B cell (primary cell): ENCODE measurements at regions not wholly inside any gene's neighbourhood (a gene's known extent, or its start where the extent isn't known, plus 50 kb on each side); places are given as distances from the start of the nearest gene placed in this dataset.

ENCODE experiments used
- ATAC-seq: fragments of 200-7000 bp; cut with Tn5 transposase; one replicate; pipeline ENCODE4 v1.10.0; 2021; ENCODE audit warnings: low read depth, mild to moderate bottlenecking, moderate number of reproducible peaks, moderate library complexity
- CTCF ChIA-PET: fragments of 350-600 bp; sonication (Branson Sonifier 250); formaldehyde crosslinking; loops from one replicate; lab custom pipeline; 2021; ENCODE audit warnings: antibody characterized with exemption, inconsistent platforms; lab: Charles Lee
- POLR2A ChIA-PET: fragments of 350-600 bp; sonication (Branson Sonifier 250); formaldehyde crosslinking; loops from one replicate; lab custom pipeline; 2021; ENCODE audit warnings: antibody characterized with exemption; lab: Charles Lee
- DNase-seq: peaks from one replicate; pipeline ENCODE4 v3.0.0; 2013
- H2AFZ ChIP-seq: 2 replicates; pipeline ENCODE4 v1.6.1; 2012; ENCODE audit warnings: mild to moderate bottlenecking, low read depth, low read length; ENCODE audit not compliant: insufficient read depth, poor library complexity, severe bottlenecking
- H3K27ac ChIP-seq, 2 donors: 1 replicate in 1 of 2; 2 replicates in 1 of 2; pipeline ENCODE4 v1.5.1; 2012 to 2013; ENCODE audit warnings: low read length in 2 of 2, mild to moderate bottlenecking in 2 of 2, moderate library complexity in 1 of 2
- H3K27me3 ChIP-seq, 4 experiments: fragments of 200-600 bp in 1 of 4; sonication (generic) in 1 of 4; replicated peaks in 1 of 4; 1 replicate in 2 of 4; 2 replicates in 2 of 4; pipeline versions ENCODE4 v1.6.1 to v1.7.0; 2013 to 2016; ENCODE audit warnings: low read length in 3 of 4, mild to moderate bottlenecking in 2 of 4, mixed read lengths in 1 of 4, moderate library complexity in 1 of 4; ENCODE audit not compliant: insufficient read depth in 4 of 4, control insufficient read depth in 3 of 4; ENCODE audit errors: control extremely low read depth in 1 of 4
- H3K36me3 ChIP-seq, 2 experiments: replicated peaks in 1 of 2; 1 replicate in 1 of 2; 2 replicates in 1 of 2; pipeline versions ENCODE4 v1.6.1 to v1.7.1; 2013; ENCODE audit warnings: low read length in 1 of 2; ENCODE audit not compliant: insufficient read depth in 2 of 2, control insufficient read depth in 1 of 2; ENCODE audit errors: control extremely low read depth in 1 of 2, extremely low read depth in 1 of 2
- H3K4me1 ChIP-seq, 2 donors: fragments of 200-600 bp in 1 of 2; sonication (generic) in 1 of 2; 1 replicate in 1 of 2; 2 replicates in 1 of 2; pipeline versions ENCODE4 v1.5.1 to v1.6.1; 2013 to 2017; ENCODE audit warnings: low read length in 2 of 2; ENCODE audit not compliant: control insufficient read depth in 2 of 2, insufficient read depth in 2 of 2
- H3K4me2 ChIP-seq: replicated peaks from 2 replicates; pipeline ENCODE3; 2012; ENCODE audit warnings: mild to moderate bottlenecking, low read depth, low read length; ENCODE audit not compliant: poor library complexity, severe bottlenecking
- H3K4me3 ChIP-seq, 5 experiments: fragments of 200-600 bp in 1 of 5; sonication (generic) in 1 of 5; 1 replicate in 3 of 5; 2 replicates in 2 of 5; pipeline versions ENCODE4 v1.5.1 to v1.7.0; 2011 to 2016; ENCODE audit warnings: low read length in 4 of 5, mild to moderate bottlenecking in 4 of 5, low read depth in 2 of 5, control low read depth in 1 of 5, moderate library complexity in 1 of 5; ENCODE audit not compliant: insufficient read depth in 1 of 5; ENCODE audit errors: control extremely low read depth in 1 of 5, extremely low read depth in 1 of 5
- H3K79me2 ChIP-seq: fragments of 200-600 bp; sonication (generic); one replicate; pipeline ENCODE4 v1.6.0; 2016; ENCODE audit warnings: low read length; ENCODE audit not compliant: control insufficient read depth, insufficient read depth
- H3K9ac ChIP-seq: fragments of 200-600 bp; sonication (generic); 2 replicates; pipeline ENCODE4 v1.6.1; 2017; ENCODE audit warnings: mild to moderate bottlenecking, low read length, moderate library complexity
- H3K9me3 ChIP-seq, 3 donors: one replicate each; pipeline versions ENCODE4 v1.6.1 to v1.7.1; 2013; ENCODE audit warnings: low read length in 2 of 3; ENCODE audit not compliant: control insufficient read depth in 2 of 3, insufficient read depth in 1 of 3; ENCODE audit errors: control extremely low read depth in 1 of 3
- H4K20me1 ChIP-seq: 2 replicates; pipeline ENCODE4 v1.6.0; 2012; ENCODE audit warnings: mild to moderate bottlenecking, low read length; ENCODE audit not compliant: insufficient read depth, control insufficient read depth, poor library complexity, severe bottlenecking
- H3K27ac Mint-ChIP-seq: one replicate; pipeline ENCODE4 v1.8.0; 2021; ENCODE audit warnings: mixed read lengths
- H3K27me3 Mint-ChIP-seq: one replicate; pipeline ENCODE4 v1.8.0; 2021; ENCODE audit warnings: mixed read lengths
- H3K4me1 Mint-ChIP-seq: one replicate; pipeline ENCODE4 v1.8.0; 2021; ENCODE audit warnings: mixed read lengths
- H3K4me3 Mint-ChIP-seq: one replicate; pipeline ENCODE4 v1.8.0; 2021; ENCODE audit warnings: mixed read lengths
- H3K9me3 Mint-ChIP-seq: one replicate; pipeline ENCODE4 v1.8.0; 2022; ENCODE audit warnings: mixed read lengths; ENCODE audit not compliant: insufficient read depth
- CTCF ChIP-seq: fragments of 200-600 bp; IDR thresholded peaks from one replicate; pipeline ENCODE4 v1.8.0; 2022; ENCODE audit warnings: antibody characterized with exemption, mild to moderate bottlenecking
- EZH2 ChIP-seq: IDR thresholded peaks from 2 replicates; pipeline ENCODE4 v1.6.1; 2012; ENCODE audit warnings: borderline replicate concordance, low read depth, mild to moderate bottlenecking, moderate library complexity, low read length; ENCODE audit not compliant: insufficient read depth, poor library complexity, severe bottlenecking
- WGBS: methylation state at CpG from one replicate; pipeline ENCODE4 v1.1.5; 2013; ENCODE audit warnings: missing lambda C conversion rate; ENCODE audit not compliant: insufficient coverage; 5-methylcytosine and 5-hydroxymethylcytosine counted together
- intact Hi-C: fragments of 100-400 bp; cut with micrococcal nuclease; formaldehyde crosslinking; loops from one replicate; pipeline ENCODE4 v1.10.0; 2022

- Histone ChIP-seq H3K36me3 (no peaks in the 10 kb centered on the region), H3K9me3 (peaks cover 0 to 51% (median 2%) of the 10 kb centered on the region in 3 donors), H3K4me1 (no peaks in the 10 kb centered on the region), H3K27ac (no peak overlapping the region), H3K9ac (no peak overlapping the region), H3K27me3 (no peaks in the 10 kb centered on the region), H3K4me3 (no peak overlapping the region), H4K20me1 (no peaks in the 10 kb centered on the region), H3K4me2 (no peak overlapping the region), H3K79me2 (no peaks in the 10 kb centered on the region), H2AFZ (no peak overlapping the region)
- ATAC-seq, result no peak
- 71% methylated on average over 4 of the region's 4 CpGs for WGBS
- Mint-ChIP-seq H3K4me3 (no peak overlapping the region), H3K27me3 (no peaks in the 10 kb centered on the region), H3K9me3 (no peaks in the 10 kb centered on the region), H3K4me1 (no peaks in the 10 kb centered on the region), H3K27ac (no peak overlapping the region)
- TF ChIP-seq CTCF, result no peak
- TF ChIP-seq EZH2, result no peak
- ChIA-PET CTCF (no interaction called here), POLR2A (no interaction called here)
- no peak for DNase-seq
- intact Hi-C loops, result no loop called here
Measured at GRCh38 chr19:28044477-28044876, 1168.5 kb downstream of the UQCRFS1 start.

GRCh38 chr19:28042516-28042915 lies 1170.4 kb downstream of the UQCRFS1 start:
- intact Hi-C loops, result no loop called here
- H2AFZ ChIP-seq, result no peak overlapping the region
- H3K4me2 ChIP-seq, result no peak overlapping the region
- H3K9ac ChIP-seq, result no peak overlapping the region
- WGBS, result 90% methylated on average over 2 of the region's 4 CpGs
- no peak overlapping the region for H3K27ac ChIP-seq
- CTCF ChIA-PET, result no interaction called here
- Mint-ChIP-seq H3K4me3 (no peak overlapping the region), H3K27me3 (no peaks in the 10 kb centered on the region), H3K4me1 (no peaks in the 10 kb centered on the region), H3K9me3 (peaks cover 5% of the 10 kb centered on the region), H3K27ac (no peak overlapping the region)
- POLR2A ChIA-PET, result no interaction called here
- peaks cover 0 to 45% (median 2%) of the 10 kb centered on the region in 3 donors for H3K9me3 ChIP-seq
- TF ChIP-seq EZH2 (no peak), CTCF (no peak)
- H3K4me1 ChIP-seq, result no peaks in the 10 kb centered on the region
- no peak overlapping the region for H3K4me3 ChIP-seq
- no peaks in the 10 kb centered on the region for H3K36me3 ChIP-seq
- no peaks in the 10 kb centered on the region for H3K79me2 ChIP-seq
- DNase-seq (no peak), ATAC-seq (no peak)
- H3K27me3 ChIP-seq, result no peaks in the 10 kb centered on the region
- no peaks in the 10 kb centered on the region for H4K20me1 ChIP-seq
